ENCODE measurements at regions not wholly inside any gene's neighbourhood (a gene's known extent, or its start where the extent isn't known, plus 50 kb on each side); places are given as distances from the start of the nearest gene placed in this dataset.

GRCh38 chr4:35399912-35400311 lies 844.4 kb downstream of the ARAP2 start:
- H3K9me3 Mint-ChIP-seq: no peaks in the 10 kb centered on the region
- H3K4me1 Mint-ChIP-seq: no peaks in the 10 kb centered on the region
- no peak overlapping the region for H3K4me3 Mint-ChIP-seq
- H3K27me3 ChIP-seq (ENCODE audit: control insufficient read depth in 2 of 2, insufficient read depth in 2 of 2, low read length in 2 of 2): no peaks in the 10 kb centered on the region
- H3K9me3 ChIP-seq (replicated peaks in 1 of 2; ENCODE audit: control insufficient read depth in 1 of 2, insufficient read depth in 1 of 2, low read length in 2 of 2): no peaks in the 10 kb centered on the region
- H3K79me2 ChIP-seq (ENCODE audit: insufficient read depth, low read length): no peaks in the 10 kb centered on the region
- H4K20me1 ChIP-seq (ENCODE audit: insufficient read depth, low read length): no peaks in the 10 kb centered on the region
- H3K4me2 ChIP-seq (replicated peaks; ENCODE audit: extremely low read depth, low read length, poor library complexity, severe bottlenecking): no peak overlapping the region
- intact Hi-C loops (cut with micrococcal nuclease): no loop called here
- WGBS (ENCODE audit: insufficient coverage): no CpG with 5 or more reads among the region's 2 CpGs
- H3K4me1 ChIP-seq (ENCODE audit: control insufficient read depth in 1 of 2, insufficient read depth in 2 of 2, low read length in 2 of 2): no peaks in the 10 kb centered on the region
- H2AFZ ChIP-seq (ENCODE audit: insufficient read depth, low read depth, low read length, poor library complexity, severe bottlenecking): no peak overlapping the region
- TF ChIP-seq, protein P1, sequence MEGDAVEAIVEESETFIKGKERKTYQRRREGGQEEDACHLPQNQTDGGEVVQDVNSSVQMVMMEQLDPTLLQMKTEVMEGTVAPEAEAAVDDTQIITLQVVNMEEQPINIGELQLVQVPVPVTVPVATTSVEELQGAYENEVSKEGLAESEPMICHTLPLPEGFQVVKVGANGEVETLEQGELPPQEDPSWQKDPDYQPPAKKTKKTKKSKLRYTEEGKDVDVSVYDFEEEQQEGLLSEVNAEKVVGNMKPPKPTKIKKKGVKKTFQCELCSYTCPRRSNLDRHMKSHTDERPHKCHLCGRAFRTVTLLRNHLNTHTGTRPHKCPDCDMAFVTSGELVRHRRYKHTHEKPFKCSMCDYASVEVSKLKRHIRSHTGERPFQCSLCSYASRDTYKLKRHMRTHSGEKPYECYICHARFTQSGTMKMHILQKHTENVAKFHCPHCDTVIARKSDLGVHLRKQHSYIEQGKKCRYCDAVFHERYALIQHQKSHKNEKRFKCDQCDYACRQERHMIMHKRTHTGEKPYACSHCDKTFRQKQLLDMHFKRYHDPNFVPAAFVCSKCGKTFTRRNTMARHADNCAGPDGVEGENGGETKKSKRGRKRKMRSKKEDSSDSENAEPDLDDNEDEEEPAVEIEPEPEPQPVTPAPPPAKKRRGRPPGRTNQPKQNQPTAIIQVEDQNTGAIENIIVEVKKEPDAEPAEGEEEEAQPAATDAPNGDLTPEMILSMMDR (IDR thresholded peaks at IDR 0.05): no peak
- H3K27ac ChIP-seq (ENCODE audit: low read depth in 1 of 2, low read length in 2 of 2): no peak overlapping the region
- H3K4me3 ChIP-seq (replicated peaks in 1 of 3; ENCODE audit: low read depth in 2 of 3, low read length in 3 of 3): no peak overlapping the region
- H3K36me3 Mint-ChIP-seq: no peaks in the 10 kb centered on the region
- no peak overlapping the region for H3K9ac ChIP-seq (ENCODE audit: insufficient read depth, low read length, poor library complexity, severe bottlenecking)
- no peak for DNase-seq
- H3K36me3 ChIP-seq (replicated peaks in 1 of 2; ENCODE audit: control insufficient read depth in 1 of 2, insufficient read depth in 2 of 2, low read length in 2 of 2): no peaks in the 10 kb centered on the region
- H3K27me3 Mint-ChIP-seq (ENCODE audit: low read depth in 3 of 3): no peaks in the 10 kb centered on the region
- H3K27ac Mint-ChIP-seq: no peak overlapping the region

DNA sequence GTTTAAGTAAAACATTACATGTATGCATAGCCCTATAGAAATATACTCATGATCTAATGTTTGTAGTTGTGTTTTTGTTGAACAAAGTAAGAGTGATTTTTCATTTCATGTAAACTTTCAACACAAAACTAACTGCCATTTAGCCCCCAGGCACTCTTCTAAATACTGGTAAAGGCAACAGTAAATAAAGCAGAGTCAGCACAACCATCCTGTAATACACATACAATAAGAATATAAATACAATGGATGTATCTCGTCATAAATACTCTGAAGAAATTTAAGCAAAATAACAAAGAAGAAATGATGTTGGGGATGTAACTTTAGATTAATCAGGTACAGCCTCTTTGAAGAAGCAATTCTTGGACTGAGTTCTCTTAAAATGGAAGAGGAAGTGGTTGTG lies 821.2 kb downstream of the ARAP2 start:
- no peaks in the 10 kb centered on the region for H4K20me1 ChIP-seq (ENCODE audit: insufficient read depth, low read length)
- no peak overlapping the region for H3K27ac ChIP-seq (ENCODE audit: low read depth in 1 of 2, low read length in 2 of 2)
- Mint-ChIP-seq H3K27me3 (ENCODE audit: low read depth in 3 of 3) (no peaks in the 10 kb centered on the region), H3K36me3 (no peaks in the 10 kb centered on the region), H3K4me3 (no peak overlapping the region), H3K4me1 (no peaks in the 10 kb centered on the region), H3K9me3 (peaks cover 0 to 3% (median 0%) of the 10 kb centered on the region in 7 donors), H3K27ac (no peak overlapping the region)
- intact Hi-C loops (cut with micrococcal nuclease): no loop called here
- no peaks in the 10 kb centered on the region for H3K79me2 ChIP-seq (ENCODE audit: insufficient read depth, low read length)
- WGBS (ENCODE audit: insufficient coverage): no CpG with 5 or more reads among the region's 1 CpG
- H3K27me3 ChIP-seq (ENCODE audit: control insufficient read depth in 2 of 2, insufficient read depth in 2 of 2, low read length in 2 of 2): no peaks in the 10 kb centered on the region
- TF ChIP-seq, protein P1 (IDR thresholded peaks at IDR 0.05): no peak
- H3K36me3 ChIP-seq (replicated peaks in 1 of 2; ENCODE audit: control insufficient read depth in 1 of 2, insufficient read depth in 2 of 2, low read length in 2 of 2): no peaks in the 10 kb centered on the region
- H3K4me1 ChIP-seq (ENCODE audit: control insufficient read depth in 1 of 2, insufficient read depth in 2 of 2, low read length in 2 of 2): no peaks in the 10 kb centered on the region
- DNase-seq: no peak
- no peak overlapping the region for H3K9ac ChIP-seq (ENCODE audit: insufficient read depth, low read length, poor library complexity, severe bottlenecking)
- no peak overlapping the region for H2AFZ ChIP-seq (ENCODE audit: insufficient read depth, low read depth, low read length, poor library complexity, severe bottlenecking)
- no peak overlapping the region for H3K4me3 ChIP-seq (replicated peaks in 1 of 3; ENCODE audit: low read depth in 2 of 3, low read length in 3 of 3)
- H3K4me2 ChIP-seq (replicated peaks; ENCODE audit: extremely low read depth, low read length, poor library complexity, severe bottlenecking): no peak overlapping the region
- no peaks in the 10 kb centered on the region for H3K9me3 ChIP-seq (replicated peaks in 1 of 2; ENCODE audit: control insufficient read depth in 1 of 2, insufficient read depth in 1 of 2, low read length in 2 of 2)
